Neural cell (in vitro differentiated cells): ENCODE measurements at regions not wholly inside any gene's neighbourhood (a gene's known extent, or its start where the extent isn't known, plus 50 kb on each side); places are given as distances from the start of the nearest gene placed in this dataset.

Experiments used
- H2AFZ ChIP-seq: fragments of 200-600, 300-800 bp; sonication (generic), shearing (Covaris generic); 2 replicates; pipeline ENCODE4 v1.6.0; 2014; ENCODE audit warnings: low read depth, mild to moderate bottlenecking, antibody characterized with exemption, low read length, moderate library complexity
- H3F3A ChIP-seq: fragments of 200-600 bp; shearing (Covaris generic); 2 replicates; pipeline ENCODE4 v1.6.1; 2016; ENCODE audit warnings: mild to moderate bottlenecking, moderate library complexity, mixed read lengths, antibody characterized with exemption, low read length; ENCODE audit not compliant: insufficient read depth, poor library complexity, severe bottlenecking
- H3K27ac ChIP-seq: fragments of 200-600, 300-800 bp; sonication (generic), shearing (Covaris generic); 2 replicates; pipeline ENCODE4 v1.5.1; 2014; ENCODE audit warnings: mild to moderate bottlenecking, low read length, moderate library complexity
- H3K27me3 ChIP-seq: fragments of 300-800, 200-600 bp; sonication (generic), shearing (Covaris generic); 2 replicates; pipeline ENCODE4 v1.6.0; 2014; ENCODE audit warnings: mild to moderate bottlenecking, low read depth, low read length, moderate library complexity; ENCODE audit not compliant: insufficient read depth
- H3K36me3 ChIP-seq: fragments of 300-800, 200-600 bp; sonication (generic), shearing (Covaris generic); 2 replicates; pipeline ENCODE4 v1.5.1; 2014; ENCODE audit warnings: mild to moderate bottlenecking, antibody characterized with exemption, low read length, moderate library complexity; ENCODE audit not compliant: insufficient read depth
- H3K4me2 ChIP-seq: fragments of 300-800, 200-600 bp; sonication (generic), shearing (Covaris generic); 2 replicates; pipeline ENCODE4 v1.6.0; 2014; ENCODE audit warnings: mild to moderate bottlenecking, low read length
- H3K4me3 ChIP-seq: fragments of 300-800, 200-600 bp; sonication (generic), shearing (Covaris generic); 2 replicates; pipeline ENCODE4 v1.5.1; 2014; ENCODE audit warnings: mild to moderate bottlenecking, low read length, moderate library complexity
- H3K79me2 ChIP-seq: fragments of 200-600 bp; shearing (Covaris generic); replicated peaks from 2 replicates; pipeline ENCODE4 v1.6.0; 2014; ENCODE audit warnings: mild to moderate bottlenecking, low read length, moderate library complexity; ENCODE audit not compliant: insufficient read depth
- H3K9ac ChIP-seq: fragments of 300-800, 200-600 bp; sonication (generic), shearing (Covaris generic); 2 replicates; pipeline ENCODE4 v1.6.1; 2016; ENCODE audit warnings: mild to moderate bottlenecking, low read length, mixed read lengths
- H3K9me2 ChIP-seq: fragments of 200-600 bp; shearing (Covaris generic); 2 replicates; pipeline ENCODE4 v1.6.1; 2016; ENCODE audit warnings: mild to moderate bottlenecking, low read length, mixed read lengths; ENCODE audit not compliant: insufficient read depth
- H3K9me3 ChIP-seq: fragments of 200-600, 300-800 bp; sonication (generic), shearing (Covaris generic); 2 replicates; pipeline ENCODE4 v1.6.1; 2016; ENCODE audit warnings: mild to moderate bottlenecking, mixed run types, low read length, moderate library complexity, mixed read lengths
- H4K20me1 ChIP-seq: fragments of 200-600 bp; shearing (Covaris generic); 2 replicates; pipeline ENCODE4 v1.6.1; 2016; ENCODE audit warnings: mild to moderate bottlenecking, mixed run types; ENCODE audit not compliant: insufficient read depth
- EP300 ChIP-seq: fragments of 450-650 bp; conservative IDR thresholded peaks from 2 replicates; pipeline ENCODE4 v1.6.1; 2014; ENCODE audit warnings: antibody characterized with exemption, mild to moderate bottlenecking, moderate library complexity; ENCODE audit not compliant: poor library complexity, severe bottlenecking
- EZH2 ChIP-seq: fragments of 200-600, 300-800 bp; shearing (Covaris generic), sonication (generic); IDR thresholded peaks from 2 replicates; pipeline ENCODE4 v1.6.1; 2014; ENCODE audit warnings: antibody characterized with exemption, low read length, borderline replicate concordance, mild to moderate bottlenecking; ENCODE audit not compliant: insufficient read depth, poor library complexity, severe bottlenecking
- MXI1 ChIP-seq: fragments of 450-650 bp; conservative IDR thresholded peaks from 2 replicates; pipeline ENCODE4 v1.6.1; 2014; ENCODE audit warnings: antibody characterized with exemption, mild to moderate bottlenecking; ENCODE audit not compliant: poor library complexity, severe bottlenecking
- POLR2AphosphoS5 ChIP-seq: IDR thresholded peaks from 2 replicates; pipeline ENCODE4 v1.6.1; 2012
- RAD21 ChIP-seq: fragments of 450-650 bp; conservative IDR thresholded peaks from 2 replicates; pipeline ENCODE4 v1.6.1; 2014; ENCODE audit warnings: antibody characterized with exemption, mild to moderate bottlenecking, moderate library complexity
- SMC3 ChIP-seq: fragments of 450-650 bp; conservative IDR thresholded peaks from 2 replicates; pipeline ENCODE4 v1.6.1; 2014; ENCODE audit warnings: antibody characterized with exemption, mild to moderate bottlenecking, moderate library complexity; ENCODE audit not compliant: poor library complexity
- TAF1 ChIP-seq: IDR thresholded peaks from 2 replicates; pipeline ENCODE4 v1.6.1; 2012; ENCODE audit warnings: low read depth
- TF ChIP-seq, protein P1 (sequence below): fragments of 450-650 bp; IDR thresholded peaks from 2 replicates; pipeline ENCODE4 v1.5.1; 2014; ENCODE audit warnings: antibody characterized with exemption, mild to moderate bottlenecking, moderate library complexity; ENCODE audit not compliant: poor library complexity, severe bottlenecking
- TF ChIP-seq, protein P2 (sequence below): IDR thresholded peaks from 2 replicates; pipeline ENCODE4 v1.6.1; 2012; ENCODE audit warnings: borderline replicate concordance

DNA sequence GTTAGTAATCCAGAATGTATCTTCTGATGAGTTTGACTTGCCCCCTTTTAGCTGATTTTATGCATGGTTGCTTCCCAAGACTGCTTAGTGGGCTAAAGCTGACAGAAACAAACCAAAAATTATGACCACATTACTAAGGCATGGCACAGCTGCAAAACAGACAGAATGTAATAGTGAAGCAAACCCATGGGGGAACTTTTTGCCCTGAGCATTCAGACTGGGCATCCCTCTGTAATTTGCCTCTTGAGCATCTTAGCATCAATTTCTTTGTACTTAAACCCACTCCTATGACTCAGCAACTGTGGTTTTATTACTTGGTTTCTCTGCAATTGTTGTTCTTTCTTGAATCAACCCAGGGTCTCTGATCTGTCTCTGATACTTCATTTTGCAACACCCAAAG lies 487.3 kb upstream of the DCC start:
- H3K4me2 ChIP-seq: no peak overlapping the region
- H4K20me1 ChIP-seq: no peaks in the 10 kb centered on the region
- no peaks in the 10 kb centered on the region for H3K79me2 ChIP-seq
- H3K9me2 ChIP-seq: no peaks in the 10 kb centered on the region
- no peaks in the 10 kb centered on the region for H3K36me3 ChIP-seq
- no peaks in the 10 kb centered on the region for H3K27me3 ChIP-seq
- H3K9me3 ChIP-seq: no peaks in the 10 kb centered on the region
- TF ChIP-seq EP300 (no peak), MXI1 (no peak), POLR2AphosphoS5 (no peak), RAD21 (no peak), TAF1 (no peak), EZH2 (no peak), SMC3 (no peak)
- TF ChIP-seq, protein P1, sequence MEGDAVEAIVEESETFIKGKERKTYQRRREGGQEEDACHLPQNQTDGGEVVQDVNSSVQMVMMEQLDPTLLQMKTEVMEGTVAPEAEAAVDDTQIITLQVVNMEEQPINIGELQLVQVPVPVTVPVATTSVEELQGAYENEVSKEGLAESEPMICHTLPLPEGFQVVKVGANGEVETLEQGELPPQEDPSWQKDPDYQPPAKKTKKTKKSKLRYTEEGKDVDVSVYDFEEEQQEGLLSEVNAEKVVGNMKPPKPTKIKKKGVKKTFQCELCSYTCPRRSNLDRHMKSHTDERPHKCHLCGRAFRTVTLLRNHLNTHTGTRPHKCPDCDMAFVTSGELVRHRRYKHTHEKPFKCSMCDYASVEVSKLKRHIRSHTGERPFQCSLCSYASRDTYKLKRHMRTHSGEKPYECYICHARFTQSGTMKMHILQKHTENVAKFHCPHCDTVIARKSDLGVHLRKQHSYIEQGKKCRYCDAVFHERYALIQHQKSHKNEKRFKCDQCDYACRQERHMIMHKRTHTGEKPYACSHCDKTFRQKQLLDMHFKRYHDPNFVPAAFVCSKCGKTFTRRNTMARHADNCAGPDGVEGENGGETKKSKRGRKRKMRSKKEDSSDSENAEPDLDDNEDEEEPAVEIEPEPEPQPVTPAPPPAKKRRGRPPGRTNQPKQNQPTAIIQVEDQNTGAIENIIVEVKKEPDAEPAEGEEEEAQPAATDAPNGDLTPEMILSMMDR: no peak
- TF ChIP-seq, protein P2, sequence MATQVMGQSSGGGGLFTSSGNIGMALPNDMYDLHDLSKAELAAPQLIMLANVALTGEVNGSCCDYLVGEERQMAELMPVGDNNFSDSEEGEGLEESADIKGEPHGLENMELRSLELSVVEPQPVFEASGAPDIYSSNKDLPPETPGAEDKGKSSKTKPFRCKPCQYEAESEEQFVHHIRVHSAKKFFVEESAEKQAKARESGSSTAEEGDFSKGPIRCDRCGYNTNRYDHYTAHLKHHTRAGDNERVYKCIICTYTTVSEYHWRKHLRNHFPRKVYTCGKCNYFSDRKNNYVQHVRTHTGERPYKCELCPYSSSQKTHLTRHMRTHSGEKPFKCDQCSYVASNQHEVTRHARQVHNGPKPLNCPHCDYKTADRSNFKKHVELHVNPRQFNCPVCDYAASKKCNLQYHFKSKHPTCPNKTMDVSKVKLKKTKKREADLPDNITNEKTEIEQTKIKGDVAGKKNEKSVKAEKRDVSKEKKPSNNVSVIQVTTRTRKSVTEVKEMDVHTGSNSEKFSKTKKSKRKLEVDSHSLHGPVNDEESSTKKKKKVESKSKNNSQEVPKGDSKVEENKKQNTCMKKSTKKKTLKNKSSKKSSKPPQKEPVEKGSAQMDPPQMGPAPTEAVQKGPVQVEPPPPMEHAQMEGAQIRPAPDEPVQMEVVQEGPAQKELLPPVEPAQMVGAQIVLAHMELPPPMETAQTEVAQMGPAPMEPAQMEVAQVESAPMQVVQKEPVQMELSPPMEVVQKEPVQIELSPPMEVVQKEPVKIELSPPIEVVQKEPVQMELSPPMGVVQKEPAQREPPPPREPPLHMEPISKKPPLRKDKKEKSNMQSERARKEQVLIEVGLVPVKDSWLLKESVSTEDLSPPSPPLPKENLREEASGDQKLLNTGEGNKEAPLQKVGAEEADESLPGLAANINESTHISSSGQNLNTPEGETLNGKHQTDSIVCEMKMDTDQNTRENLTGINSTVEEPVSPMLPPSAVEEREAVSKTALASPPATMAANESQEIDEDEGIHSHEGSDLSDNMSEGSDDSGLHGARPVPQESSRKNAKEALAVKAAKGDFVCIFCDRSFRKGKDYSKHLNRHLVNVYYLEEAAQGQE: no peak
- no peak overlapping the region for H2AFZ ChIP-seq
- H3K27ac ChIP-seq: no peak overlapping the region
- no peak overlapping the region for H3K9ac ChIP-seq
- H3K4me3 ChIP-seq: no peak overlapping the region
- no peaks in the 10 kb centered on the region for H3F3A ChIP-seq

DNA sequence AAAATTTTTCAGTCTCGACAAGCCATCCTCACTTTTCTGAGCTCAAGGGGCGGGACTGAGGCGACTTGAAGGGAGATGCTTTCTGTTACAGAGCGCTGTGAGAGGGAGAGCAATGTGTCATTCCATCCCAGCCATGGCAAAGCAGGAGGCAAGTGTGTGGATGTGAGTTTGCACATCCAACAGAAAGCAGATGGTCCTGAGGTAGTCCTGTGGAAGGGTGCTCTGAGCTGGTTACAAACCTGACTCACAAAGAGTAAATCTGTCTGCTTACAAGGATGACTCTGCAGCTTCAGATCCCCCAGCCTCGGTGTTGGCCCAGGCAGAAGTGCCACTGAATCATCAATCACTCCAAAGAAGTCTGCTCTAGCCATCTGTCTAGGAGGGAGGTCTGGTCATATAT lies 482.0 kb upstream of the DCC start:
- Histone ChIP-seq H2AFZ (no peak overlapping the region), H4K20me1 (no peaks in the 10 kb centered on the region), H3K9ac (no peak overlapping the region), H3K4me2 (no peak overlapping the region), H3K79me2 (no peaks in the 10 kb centered on the region), H3K36me3 (no peaks in the 10 kb centered on the region), H3K4me3 (no peak overlapping the region), H3F3A (no peaks in the 10 kb centered on the region), H3K9me2 (no peaks in the 10 kb centered on the region), H3K9me3 (no peaks in the 10 kb centered on the region), H3K27me3 (no peaks in the 10 kb centered on the region), H3K27ac (no peak overlapping the region)
- TF ChIP-seq TAF1 (no peak), RAD21 (no peak), SMC3 (no peak), POLR2AphosphoS5 (no peak), MXI1 (no peak), EZH2 (no peak), EP300 (no peak)
- TF ChIP-seq, protein P1: no peak
- TF ChIP-seq, protein P2: no peak
